Stimulated activated CD4-positive, alpha-beta T cell treated with anti-CD3 and anti-CD28 coated beads, TNF-alpha, amount 100 ng/mL, for 48 hours (primary cell): ENCODE measurements at regions not wholly inside any gene's neighbourhood (a gene's known extent, or its start where the extent isn't known, plus 50 kb on each side); places are given as distances from the start of the nearest gene placed in this dataset.

Source experiments
- DNase-seq, 3 donors: peaks; one replicate each; pipeline ENCODE4 v3.0.0-alpha.2; 2020; ENCODE audit warnings: low read depth in 3 of 3

- DNase-seq = no peak
Observed at GRCh38 chr6:168725802-168726201, 284.8 kb downstream of the SMOC2 start.

DNA sequence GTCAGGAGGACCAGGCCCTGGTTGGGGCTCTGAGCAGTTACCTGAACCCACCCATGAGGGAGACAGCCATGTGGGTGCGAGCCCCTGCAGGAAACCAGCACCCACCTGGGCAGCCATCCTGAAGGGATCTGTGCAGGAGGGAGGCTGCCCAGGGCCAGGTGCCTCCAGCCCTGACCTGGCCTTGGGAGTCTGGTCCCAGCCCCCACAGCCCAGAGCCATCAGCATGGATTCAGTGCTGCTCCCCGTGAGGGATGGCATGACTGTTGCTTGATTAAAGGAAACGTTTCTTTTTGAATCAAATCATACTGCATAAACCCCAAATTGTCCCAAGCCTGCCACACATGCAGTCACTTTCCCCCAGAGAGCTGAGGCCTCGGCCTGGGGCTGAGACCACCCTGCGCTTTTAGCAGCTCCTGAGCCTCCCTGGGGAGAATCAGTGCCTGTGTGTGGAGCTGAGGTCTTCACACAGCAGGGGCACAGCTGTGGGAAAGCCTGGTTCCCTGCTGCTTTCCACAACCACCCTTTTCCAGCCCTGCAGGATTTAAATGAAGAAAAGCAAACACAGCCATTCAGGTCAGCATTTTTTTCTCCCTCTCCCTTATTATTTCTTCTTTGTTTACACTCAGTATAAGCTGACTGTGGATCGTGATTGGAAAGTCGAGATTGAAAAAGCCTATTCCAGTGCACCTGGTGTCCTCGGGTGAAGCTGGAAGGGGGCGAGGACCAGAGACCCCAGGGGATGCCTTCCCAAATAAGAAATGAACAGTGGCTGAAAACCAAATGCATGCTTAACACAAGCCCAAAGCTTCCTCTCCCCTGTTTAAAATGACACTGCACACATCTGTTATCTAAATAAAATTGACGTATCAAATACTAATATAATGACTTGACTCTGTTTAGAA is 283.9 kb downstream of the SMOC2 start:
- DNase-seq = no peak

DNA sequence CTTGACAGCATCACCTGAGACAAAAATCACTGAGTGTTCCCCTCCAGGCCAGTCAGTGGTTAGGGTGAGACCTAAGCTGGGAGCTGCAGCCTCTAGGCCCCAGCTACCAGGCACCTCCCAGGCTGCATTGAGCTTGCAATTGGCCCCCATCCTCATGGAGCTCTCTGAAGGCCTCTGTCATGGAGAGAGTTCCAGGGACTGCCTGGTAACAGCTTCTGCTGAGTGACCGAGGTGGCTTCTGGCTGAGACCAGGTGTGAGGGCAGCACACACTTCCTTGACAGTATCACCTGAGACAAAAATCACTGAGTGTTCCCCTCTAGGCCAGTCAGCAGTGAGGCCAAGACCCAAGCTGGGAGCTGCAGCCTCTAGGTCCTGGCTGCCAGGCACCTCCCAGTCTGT is 283.0 kb downstream of the SMOC2 start:
- DNase-seq = no peak

- DNase-seq = no peak
Observed at GRCh38 chr6:168722397-168722796, 281.4 kb downstream of the SMOC2 start.

- no peak for DNase-seq
Observed at GRCh38 chr6:168721571-168721970, 280.6 kb downstream of the SMOC2 start.

DNA sequence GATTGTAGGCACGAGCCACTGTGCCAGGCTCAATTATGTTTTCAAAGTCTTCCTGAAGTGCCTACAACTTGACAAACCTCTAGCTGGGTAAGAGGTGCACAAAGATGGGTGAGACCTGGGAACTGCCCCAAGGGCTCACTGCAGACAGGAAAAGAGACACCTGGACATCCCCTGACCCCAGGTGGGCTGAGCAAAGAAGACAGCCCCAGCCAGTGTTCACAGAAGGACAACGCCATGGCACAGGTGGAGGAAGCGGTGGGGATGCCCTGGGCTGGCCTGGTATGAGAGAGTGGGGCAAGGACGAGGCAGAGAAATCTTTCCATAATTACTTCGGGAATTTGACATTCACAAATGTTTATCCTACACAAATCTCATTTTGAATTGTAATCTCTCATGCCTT is 278.9 kb downstream of the SMOC2 start:
- no peak for DNase-seq

GRCh38 chr6:168718821-168719475 is 278.0 kb downstream of the SMOC2 start:
- DNase-seq = no peak
